Esophagus squamous epithelium (tissue), 4 donors: ENCODE measurements at regions not wholly inside any gene's neighbourhood (a gene's known extent, or its start where the extent isn't known, plus 50 kb on each side); places are given as distances from the start of the nearest gene placed in this dataset.

Experiments used
- POLR2A ChIP-seq, 4 donors: fragments of 450-650 bp; IDR thresholded peaks; one replicate each; pipeline ENCODE4 v1.6.1; 2017; ENCODE audit warnings: antibody characterized with exemption in 4 of 4, mild to moderate bottlenecking in 4 of 4, moderate library complexity in 3 of 4
- TF ChIP-seq, protein P1 (sequence below), 6 experiments: fragments of 450-650 bp in 4 of 6; fragments of 200-600 bp in 2 of 6; sonication (generic) in 2 of 6; IDR thresholded peaks; one replicate each; pipeline ENCODE4 v1.5.1; 2016 to 2019; ENCODE audit warnings: antibody characterized with exemption in 6 of 6, mild to moderate bottlenecking in 4 of 6, moderate library complexity in 4 of 6

DNA sequence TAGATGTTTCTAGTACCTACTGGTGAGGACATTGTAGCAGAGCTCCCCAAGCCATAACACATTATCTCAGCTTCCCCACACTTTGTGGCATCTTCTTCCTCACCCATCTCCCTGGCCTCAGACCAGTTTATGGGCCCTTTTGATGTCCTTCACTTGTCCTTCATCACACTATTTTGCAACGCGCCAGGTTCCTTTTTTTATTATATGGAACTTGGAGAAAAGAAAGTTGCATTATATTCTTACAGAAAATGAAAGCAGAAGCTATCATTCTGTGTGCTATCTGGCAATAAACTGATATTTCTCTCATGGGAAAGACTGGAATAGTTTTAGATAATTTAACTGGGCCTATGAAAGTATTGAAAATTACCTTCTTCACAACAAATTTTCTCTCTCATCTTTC lies 196.9 kb upstream of the ETV3 start:
- TF ChIP-seq POLR2A (IDR thresholded peaks at IDR 0.05) = no peak
- TF ChIP-seq, protein P1, sequence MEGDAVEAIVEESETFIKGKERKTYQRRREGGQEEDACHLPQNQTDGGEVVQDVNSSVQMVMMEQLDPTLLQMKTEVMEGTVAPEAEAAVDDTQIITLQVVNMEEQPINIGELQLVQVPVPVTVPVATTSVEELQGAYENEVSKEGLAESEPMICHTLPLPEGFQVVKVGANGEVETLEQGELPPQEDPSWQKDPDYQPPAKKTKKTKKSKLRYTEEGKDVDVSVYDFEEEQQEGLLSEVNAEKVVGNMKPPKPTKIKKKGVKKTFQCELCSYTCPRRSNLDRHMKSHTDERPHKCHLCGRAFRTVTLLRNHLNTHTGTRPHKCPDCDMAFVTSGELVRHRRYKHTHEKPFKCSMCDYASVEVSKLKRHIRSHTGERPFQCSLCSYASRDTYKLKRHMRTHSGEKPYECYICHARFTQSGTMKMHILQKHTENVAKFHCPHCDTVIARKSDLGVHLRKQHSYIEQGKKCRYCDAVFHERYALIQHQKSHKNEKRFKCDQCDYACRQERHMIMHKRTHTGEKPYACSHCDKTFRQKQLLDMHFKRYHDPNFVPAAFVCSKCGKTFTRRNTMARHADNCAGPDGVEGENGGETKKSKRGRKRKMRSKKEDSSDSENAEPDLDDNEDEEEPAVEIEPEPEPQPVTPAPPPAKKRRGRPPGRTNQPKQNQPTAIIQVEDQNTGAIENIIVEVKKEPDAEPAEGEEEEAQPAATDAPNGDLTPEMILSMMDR (IDR thresholded peaks at IDR 0.05) = no peak
